ENCODE measurements at regions not wholly inside any gene's neighbourhood (a gene's known extent, or its start where the extent isn't known, plus 50 kb on each side); places are given as distances from the start of the nearest gene placed in this dataset.

- TF ChIP-seq POLR2A (IDR thresholded peaks at IDR 0.05), result no peak
- TF ChIP-seq, protein P1, sequence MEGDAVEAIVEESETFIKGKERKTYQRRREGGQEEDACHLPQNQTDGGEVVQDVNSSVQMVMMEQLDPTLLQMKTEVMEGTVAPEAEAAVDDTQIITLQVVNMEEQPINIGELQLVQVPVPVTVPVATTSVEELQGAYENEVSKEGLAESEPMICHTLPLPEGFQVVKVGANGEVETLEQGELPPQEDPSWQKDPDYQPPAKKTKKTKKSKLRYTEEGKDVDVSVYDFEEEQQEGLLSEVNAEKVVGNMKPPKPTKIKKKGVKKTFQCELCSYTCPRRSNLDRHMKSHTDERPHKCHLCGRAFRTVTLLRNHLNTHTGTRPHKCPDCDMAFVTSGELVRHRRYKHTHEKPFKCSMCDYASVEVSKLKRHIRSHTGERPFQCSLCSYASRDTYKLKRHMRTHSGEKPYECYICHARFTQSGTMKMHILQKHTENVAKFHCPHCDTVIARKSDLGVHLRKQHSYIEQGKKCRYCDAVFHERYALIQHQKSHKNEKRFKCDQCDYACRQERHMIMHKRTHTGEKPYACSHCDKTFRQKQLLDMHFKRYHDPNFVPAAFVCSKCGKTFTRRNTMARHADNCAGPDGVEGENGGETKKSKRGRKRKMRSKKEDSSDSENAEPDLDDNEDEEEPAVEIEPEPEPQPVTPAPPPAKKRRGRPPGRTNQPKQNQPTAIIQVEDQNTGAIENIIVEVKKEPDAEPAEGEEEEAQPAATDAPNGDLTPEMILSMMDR (IDR thresholded peaks at IDR 0.05), result no peak
Observed at GRCh38 chr1:43044572-43045361, 86.1 kb upstream of the SLC2A1 start.
